DND-41 (cell line): ENCODE measurements at regions not wholly inside any gene's neighbourhood (a gene's known extent, or its start where the extent isn't known, plus 50 kb on each side); places are given as distances from the start of the nearest gene placed in this dataset.

ENCODE experiments used
- EZH2 ChIP-seq: IDR thresholded peaks from 3 replicates; pipeline ENCODE4 v1.6.1; 2012; ENCODE audit warnings: borderline replicate concordance, low read depth, mild to moderate bottlenecking, moderate library complexity, low read length, inconsistent platforms; ENCODE audit not compliant: severe bottlenecking
- TF ChIP-seq, protein P1 (sequence below): IDR thresholded peaks from 2 replicates; pipeline ENCODE4 v1.5.1; 2012; ENCODE audit warnings: borderline replicate concordance, low read length, moderate library complexity, mild to moderate bottlenecking; ENCODE audit not compliant: poor library complexity, severe bottlenecking; ENCODE audit errors: extremely low read depth

DNA sequence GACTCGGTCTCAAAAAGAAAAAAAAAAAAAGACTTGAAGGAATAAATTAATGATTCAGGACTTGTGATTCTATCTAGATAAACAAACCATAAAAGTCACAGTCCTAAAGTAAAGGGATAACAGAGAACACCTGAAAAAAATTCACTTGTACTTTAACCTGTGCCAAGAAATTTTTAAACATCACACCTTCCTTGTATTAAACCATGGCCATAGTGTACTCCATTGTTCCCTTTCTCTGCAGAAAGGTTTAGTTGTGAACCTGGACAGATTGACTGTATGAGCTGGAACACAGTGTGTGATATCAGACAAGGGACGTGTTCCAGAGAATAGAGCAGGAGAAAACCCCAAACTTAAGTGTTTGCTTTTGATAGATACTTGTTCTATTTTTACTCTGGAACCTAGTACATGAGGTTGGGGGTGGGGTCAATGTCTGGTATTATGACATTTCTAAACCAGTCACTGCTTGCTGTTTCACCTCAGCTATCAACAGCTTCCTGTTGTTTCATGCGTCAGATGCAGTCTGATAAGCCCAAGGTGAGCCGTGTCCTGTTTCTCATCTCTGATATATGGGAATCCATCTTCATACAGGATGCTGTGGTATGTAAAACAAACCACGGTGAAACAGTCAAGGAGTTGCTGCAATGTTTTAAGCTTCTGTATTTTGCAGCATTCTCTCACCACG is 62.5 kb upstream of the ITGA1 start:
- TF ChIP-seq, protein P1, sequence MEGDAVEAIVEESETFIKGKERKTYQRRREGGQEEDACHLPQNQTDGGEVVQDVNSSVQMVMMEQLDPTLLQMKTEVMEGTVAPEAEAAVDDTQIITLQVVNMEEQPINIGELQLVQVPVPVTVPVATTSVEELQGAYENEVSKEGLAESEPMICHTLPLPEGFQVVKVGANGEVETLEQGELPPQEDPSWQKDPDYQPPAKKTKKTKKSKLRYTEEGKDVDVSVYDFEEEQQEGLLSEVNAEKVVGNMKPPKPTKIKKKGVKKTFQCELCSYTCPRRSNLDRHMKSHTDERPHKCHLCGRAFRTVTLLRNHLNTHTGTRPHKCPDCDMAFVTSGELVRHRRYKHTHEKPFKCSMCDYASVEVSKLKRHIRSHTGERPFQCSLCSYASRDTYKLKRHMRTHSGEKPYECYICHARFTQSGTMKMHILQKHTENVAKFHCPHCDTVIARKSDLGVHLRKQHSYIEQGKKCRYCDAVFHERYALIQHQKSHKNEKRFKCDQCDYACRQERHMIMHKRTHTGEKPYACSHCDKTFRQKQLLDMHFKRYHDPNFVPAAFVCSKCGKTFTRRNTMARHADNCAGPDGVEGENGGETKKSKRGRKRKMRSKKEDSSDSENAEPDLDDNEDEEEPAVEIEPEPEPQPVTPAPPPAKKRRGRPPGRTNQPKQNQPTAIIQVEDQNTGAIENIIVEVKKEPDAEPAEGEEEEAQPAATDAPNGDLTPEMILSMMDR: no peak
- no peak for TF ChIP-seq EZH2
